GM12892 (cell line): ENCODE measurements at regions not wholly inside any gene's neighbourhood (a gene's known extent, or its start where the extent isn't known, plus 50 kb on each side); places are given as distances from the start of the nearest gene placed in this dataset.

Source experiments
- DNase-seq: peaks from one replicate; pipeline ENCODE4 v3.0.0; 2011; ENCODE audit not compliant: insufficient read length
- FAIRE-seq: peaks from 2 replicates; lab custom pipeline; 2011; peaks lifted over from hg19 to GRCh38; lab: Jason Lieb, UNC
- POLR2A ChIP-seq: IDR thresholded peaks from 2 replicates; pipeline ENCODE4 v1.6.1; 2011; ENCODE audit warnings: low read depth, low read length, control low read depth
- POLR2AphosphoS5 ChIP-seq: IDR thresholded peaks from 2 replicates; pipeline ENCODE4 v1.6.1; 2011; ENCODE audit warnings: low read depth, low read length, control low read depth
- TAF1 ChIP-seq: IDR thresholded peaks from 2 replicates; pipeline ENCODE4 v1.6.1; 2011; ENCODE audit warnings: low read depth, mild to moderate bottlenecking, control low read depth, low read length, borderline replicate concordance

- FAIRE-seq (no peak), DNase-seq (no peak)
- TF ChIP-seq POLR2AphosphoS5 (no peak), POLR2A (no peak), TAF1 (no peak)
Measured at GRCh38 chr15:70197318-70197944, 99.7 kb upstream of the TLE3 start.

DNA sequence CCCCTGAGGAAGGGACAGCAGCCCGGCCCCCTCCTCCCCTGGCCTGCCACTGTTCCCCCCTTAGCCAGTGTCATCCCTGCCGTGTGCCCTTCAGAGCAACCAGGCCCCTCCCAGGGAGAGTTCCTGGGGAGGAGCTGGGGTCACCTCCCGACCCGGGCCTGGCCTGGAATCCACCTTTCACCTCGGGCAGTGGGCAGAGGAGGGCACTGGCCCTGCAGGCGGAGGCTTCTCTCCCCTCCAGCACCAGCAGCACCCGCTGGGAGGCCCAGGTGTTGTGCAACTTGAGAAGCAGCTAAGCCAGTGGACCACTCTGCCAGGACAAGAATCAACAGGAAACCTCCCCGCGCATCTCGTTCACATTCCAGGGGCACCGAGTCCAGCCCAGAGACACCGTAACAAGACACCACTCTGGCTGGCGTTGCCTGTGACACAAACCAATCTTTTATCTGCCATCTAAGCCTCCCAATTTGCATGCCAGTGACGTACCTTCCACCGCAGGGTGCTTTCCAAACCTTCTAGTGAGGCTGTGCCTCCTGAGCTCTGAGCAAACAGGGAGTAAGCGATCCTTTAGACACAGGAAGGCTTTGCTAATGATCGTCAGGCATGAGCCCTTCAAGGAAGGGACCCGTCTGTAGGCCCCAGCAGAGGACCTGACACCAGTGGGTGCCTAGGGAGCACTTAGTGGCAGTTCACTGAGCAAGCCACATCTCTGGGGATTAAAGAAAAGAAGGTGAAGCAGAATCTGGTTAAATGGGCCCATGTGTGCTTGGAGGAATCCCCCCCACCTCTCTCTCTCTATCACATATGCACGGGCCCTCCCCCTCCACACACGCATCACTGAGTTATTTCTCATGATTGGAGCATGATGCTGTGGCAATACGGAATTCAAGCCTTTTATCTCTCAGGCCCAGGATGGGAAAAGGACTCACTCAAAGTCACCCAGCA, 98.9 kb upstream of the TLE3 start:
- peak; percentile 33; the same call in 1 of the 2 replicates for TF ChIP-seq POLR2AphosphoS5
- TF ChIP-seq TAF1, result no peak
- peak; percentile 52; the same call in 1 of the 2 replicates for TF ChIP-seq POLR2A
- peak; percentile 74 for DNase-seq
- FAIRE-seq, result peak; percentile 94

DNA sequence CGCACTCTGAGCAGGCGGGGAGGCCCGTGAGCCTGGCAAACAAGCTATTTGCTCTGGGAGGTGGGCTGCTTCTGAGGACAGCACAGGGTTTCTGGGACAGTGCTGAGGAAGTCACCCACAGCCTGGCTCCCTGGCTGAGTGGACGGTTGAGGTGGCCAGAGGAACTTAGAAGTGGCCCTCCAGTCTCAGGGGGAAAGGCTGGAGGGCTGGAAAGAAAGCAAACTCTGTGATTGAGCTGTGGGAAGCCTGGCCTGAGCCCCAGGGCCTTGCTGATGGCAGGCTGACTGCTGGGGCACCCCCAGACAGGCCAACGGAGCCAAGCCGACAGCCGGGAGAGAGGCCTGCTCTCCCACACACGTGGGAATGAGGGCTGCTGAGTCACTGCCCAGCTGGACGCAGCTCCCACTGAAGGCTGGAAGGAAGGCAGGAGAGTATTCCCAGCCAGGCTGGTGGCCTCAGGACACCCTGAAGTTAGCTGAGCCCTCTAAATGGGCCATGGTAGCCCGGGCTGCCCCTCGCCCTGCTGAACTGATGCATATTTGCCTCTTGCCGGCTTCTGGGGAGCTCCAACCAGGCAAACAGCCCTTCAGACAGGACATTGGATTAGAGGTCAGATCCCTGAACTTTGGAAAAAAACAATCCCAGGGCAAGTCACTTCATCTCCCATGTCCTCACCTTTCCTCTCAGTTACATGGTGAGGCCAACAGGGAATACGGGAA, 98.0 kb upstream of the TLE3 start:
- no peak for DNase-seq
- FAIRE-seq, result peak; percentile 24
- TF ChIP-seq TAF1 (no peak), POLR2A (peak; percentile 19; the same call in 1 of the 2 replicates)

DNA sequence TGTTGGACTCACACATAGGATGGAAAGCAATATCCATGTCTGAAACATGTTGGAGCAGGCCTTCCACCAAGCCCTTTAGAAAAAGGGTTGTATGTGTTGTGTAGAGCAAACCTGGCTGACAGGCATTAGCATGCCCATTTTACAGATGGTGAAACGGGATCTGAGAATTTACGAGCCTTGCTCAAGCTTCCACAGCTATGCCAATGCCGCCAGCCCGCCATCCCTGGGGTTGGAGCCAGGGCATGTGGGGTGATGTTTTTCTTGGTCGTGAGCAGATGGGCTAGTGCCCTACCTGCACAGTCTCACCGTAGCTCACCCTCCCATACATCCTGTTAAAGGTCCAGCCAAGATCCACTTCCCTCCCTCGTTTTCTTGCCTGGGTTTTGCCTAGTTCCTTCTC, 97.5 kb upstream of the TLE3 start:
- TF ChIP-seq POLR2AphosphoS5 (no peak), TAF1 (no peak), POLR2A (no peak)
- no peak for DNase-seq
- FAIRE-seq, result peak; percentile 9

GRCh38 chr15:70194266-70194665, 96.5 kb upstream of the TLE3 start:
- DNase-seq (no peak), FAIRE-seq (no peak)
- no peak for TF ChIP-seq POLR2A

DNA sequence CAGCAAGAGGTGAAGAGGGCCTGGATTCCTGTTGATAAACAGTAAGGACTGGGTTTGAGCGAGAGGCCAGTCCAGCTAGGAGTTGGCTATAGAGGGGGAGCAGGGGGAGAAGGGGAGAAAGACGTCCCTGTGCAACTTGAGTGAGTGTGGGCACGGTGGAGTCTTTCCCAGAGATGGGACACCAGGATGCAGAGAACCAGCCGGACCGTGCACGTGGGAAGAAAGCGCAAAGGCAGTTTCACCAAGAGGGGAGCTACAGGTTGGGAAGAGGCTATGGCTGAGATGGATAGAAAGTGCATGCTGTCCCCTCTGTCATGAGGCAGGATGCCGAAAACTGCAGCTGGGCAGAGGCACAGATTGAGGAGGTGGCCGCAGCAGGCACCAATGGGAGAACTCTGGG, 96.0 kb upstream of the TLE3 start:
- TF ChIP-seq POLR2AphosphoS5 (no peak), TAF1 (no peak), POLR2A (no peak)
- no peak for FAIRE-seq
- DNase-seq, result no peak

DNA sequence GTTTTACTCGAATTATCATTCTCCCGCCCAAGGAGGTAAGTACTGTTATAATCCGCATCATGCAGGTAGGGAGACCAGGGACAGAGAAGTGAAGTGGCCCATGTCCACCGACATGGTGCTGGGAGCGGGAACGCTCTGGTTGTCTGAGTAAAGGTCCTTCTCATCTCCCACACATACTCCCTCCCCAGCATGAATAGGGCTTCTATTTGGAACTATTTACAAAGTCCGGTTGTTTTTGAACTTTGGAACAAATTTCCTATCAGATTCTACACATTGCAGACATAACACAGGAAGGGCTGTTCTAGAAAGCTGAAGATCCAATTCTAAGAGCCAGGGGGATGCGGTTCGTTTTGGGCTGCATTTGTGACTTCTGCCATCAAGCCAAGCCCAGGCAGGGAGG, 94.8 kb upstream of the TLE3 start:
- FAIRE-seq (no peak), DNase-seq (no peak)
- TF ChIP-seq TAF1, result no peak
- no peak for TF ChIP-seq POLR2AphosphoS5
- TF ChIP-seq POLR2A, result no peak

DNA sequence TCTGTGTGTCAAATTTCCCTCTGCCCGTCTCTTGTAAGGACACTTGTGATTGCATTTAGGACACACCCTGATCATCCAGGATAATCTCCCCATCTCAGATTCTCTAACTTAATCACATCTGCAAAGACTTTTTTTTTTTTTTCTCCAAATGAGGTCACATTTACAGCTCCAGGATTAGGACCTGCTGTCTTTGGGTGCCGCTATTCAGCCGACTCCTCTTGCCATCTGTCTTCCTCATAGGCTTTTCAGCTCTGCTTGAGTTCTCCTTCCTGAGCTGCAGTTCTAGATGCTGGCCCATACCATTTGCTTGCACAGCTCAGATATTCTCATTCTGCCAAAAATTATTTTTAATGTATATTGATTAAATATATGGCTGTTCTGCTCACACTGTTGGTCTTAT, 94.3 kb upstream of the TLE3 start:
- DNase-seq, result no peak
- FAIRE-seq, result no peak
- TF ChIP-seq POLR2AphosphoS5 (no peak), TAF1 (no peak), POLR2A (no peak)

DNA sequence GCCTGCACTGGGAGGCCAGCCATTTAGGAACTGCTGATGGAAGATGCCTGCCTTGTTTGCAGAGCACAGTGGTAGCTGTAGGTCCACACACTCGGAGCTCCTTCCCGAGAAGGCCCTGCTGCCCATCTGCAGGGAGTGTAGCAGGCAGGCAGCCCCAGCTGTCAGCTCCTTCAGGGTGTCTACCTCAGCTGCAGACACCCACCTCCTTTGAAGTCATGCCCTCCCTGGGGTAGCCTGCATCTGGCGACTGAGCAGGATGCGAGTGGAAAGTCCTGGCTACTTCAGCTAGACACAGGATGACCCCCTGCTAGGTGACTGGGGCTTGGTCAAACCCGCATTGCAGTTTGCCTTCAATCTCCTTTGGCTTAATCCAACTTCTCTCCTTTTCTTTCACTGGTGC, 93.2 kb upstream of the TLE3 start:
- no peak for DNase-seq
- no peak for FAIRE-seq
- TF ChIP-seq POLR2AphosphoS5, result no peak
- TF ChIP-seq POLR2A, result no peak
- no peak for TF ChIP-seq TAF1

GRCh38 chr15:70189826-70190695, 92.3 kb upstream of the TLE3 start:
- TF ChIP-seq POLR2A (no peak), POLR2AphosphoS5 (no peak), TAF1 (no peak)
- FAIRE-seq (no peak), DNase-seq (no peak)

- no peak for FAIRE-seq
- TF ChIP-seq TAF1, result no peak
- no peak for TF ChIP-seq POLR2A
- no peak for TF ChIP-seq POLR2AphosphoS5
Measured at GRCh38 chr15:70188286-70188685, 90.6 kb upstream of the TLE3 start.

More at GRCh38 chr15:70188286-70188685, 90.6 kb upstream of the TLE3 start:
- DNase-seq, result no peak
